Tibial nerve (tissue), 4 donors: ENCODE measurements at regions not wholly inside any gene's neighbourhood (a gene's known extent, or its start where the extent isn't known, plus 50 kb on each side); places are given as distances from the start of the nearest gene placed in this dataset.

Source experiments
- DNase-seq, 2 donors: peaks; one replicate each; pipeline ENCODE4 v3.0.0-alpha.2; 2019; ENCODE audit warnings: low spot score in 2 of 2
- H3K27ac ChIP-seq, 4 donors: fragments of 200-600 bp; sonication (generic) in 3 of 4; one replicate each; pipeline ENCODE4 v1.5.1; 2017 to 2019; ENCODE audit warnings: mild to moderate bottlenecking in 1 of 4
- H3K27me3 ChIP-seq, 2 donors: fragments of 200-600 bp; sonication (generic) in 1 of 2; one replicate each; pipeline versions ENCODE4 v1.5.1 to v1.6.0; 2017 to 2019
- H3K36me3 ChIP-seq, 3 donors: fragments of 200-600 bp; sonication (generic); one replicate each; pipeline ENCODE4 v1.5.1; 2018 to 2019
- H3K4me1 ChIP-seq, 4 donors: fragments of 200-600 bp; sonication (generic) in 3 of 4; one replicate each; pipeline ENCODE4 v1.5.1; 2017 to 2019
- H3K4me3 ChIP-seq, 4 donors: fragments of 200-600 bp; sonication (generic) in 3 of 4; one replicate each; pipeline ENCODE4 v1.5.1; 2017 to 2019; ENCODE audit warnings: mild to moderate bottlenecking in 1 of 4, moderate library complexity in 1 of 4
- H3K9me3 ChIP-seq, 4 donors: fragments of 200-600 bp; sonication (generic) in 3 of 4; one replicate each; pipeline ENCODE4 v1.5.1; 2017 to 2019
- EP300 ChIP-seq, 2 donors: sonication (generic); formaldehyde crosslinking; IDR thresholded peaks; one replicate each; pipeline ENCODE4 v1.6.1; 2017; ENCODE audit warnings: antibody characterized with exemption in 2 of 2, mild to moderate bottlenecking in 1 of 2
- POLR2A ChIP-seq, 2 donors: fragments of 450-650 bp; IDR thresholded peaks; one replicate each; pipeline ENCODE4 v1.6.1; 2017; ENCODE audit warnings: antibody characterized with exemption in 2 of 2, mild to moderate bottlenecking in 2 of 2, moderate library complexity in 2 of 2
- WGBS, 2 donors: methylation state at CpG; one replicate each; pipeline ENCODE4 v1.1.5; 2018; 5-methylcytosine and 5-hydroxymethylcytosine counted together
- TF ChIP-seq, protein P1 (sequence below), 5 experiments: fragments of 200-600 bp in 3 of 5; fragments of 450-650 bp in 2 of 5; sonication (generic) in 3 of 5; IDR thresholded peaks; one replicate each; pipeline ENCODE4 v1.5.1; 2016 to 2019; ENCODE audit warnings: antibody characterized with exemption in 5 of 5, mild to moderate bottlenecking in 3 of 5, moderate library complexity in 2 of 5

DNA sequence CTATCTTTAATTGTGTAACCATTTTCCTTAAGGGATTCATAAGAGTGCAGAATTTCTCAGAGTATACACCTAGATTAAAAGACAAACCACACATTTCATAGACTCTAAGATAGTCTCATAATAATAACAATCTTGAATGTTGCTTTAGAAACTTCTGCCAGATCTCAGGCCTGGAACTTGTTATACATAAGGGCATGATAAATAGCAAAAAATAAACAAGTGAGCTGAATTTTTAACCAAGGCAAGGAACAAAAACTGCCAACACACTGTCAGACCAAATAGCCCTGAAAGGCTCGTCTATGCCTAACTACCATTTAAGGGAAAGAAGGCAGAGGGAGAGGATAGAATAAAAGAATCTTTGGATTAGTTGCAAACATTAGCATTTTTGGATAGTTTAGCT, 65.8 kb upstream of the SEMA3C start:
- Histone ChIP-seq H3K9me3 (peaks cover 0 to 3% (median 0%) of the 10 kb centered on the region in 4 donors), H3K36me3 (no peaks in the 10 kb centered on the region), H3K27me3 (no peaks in the 10 kb centered on the region), H3K27ac (no peak overlapping the region), H3K4me3 (no peak overlapping the region), H3K4me1 (no peaks in the 10 kb centered on the region)
- TF ChIP-seq, protein P1, sequence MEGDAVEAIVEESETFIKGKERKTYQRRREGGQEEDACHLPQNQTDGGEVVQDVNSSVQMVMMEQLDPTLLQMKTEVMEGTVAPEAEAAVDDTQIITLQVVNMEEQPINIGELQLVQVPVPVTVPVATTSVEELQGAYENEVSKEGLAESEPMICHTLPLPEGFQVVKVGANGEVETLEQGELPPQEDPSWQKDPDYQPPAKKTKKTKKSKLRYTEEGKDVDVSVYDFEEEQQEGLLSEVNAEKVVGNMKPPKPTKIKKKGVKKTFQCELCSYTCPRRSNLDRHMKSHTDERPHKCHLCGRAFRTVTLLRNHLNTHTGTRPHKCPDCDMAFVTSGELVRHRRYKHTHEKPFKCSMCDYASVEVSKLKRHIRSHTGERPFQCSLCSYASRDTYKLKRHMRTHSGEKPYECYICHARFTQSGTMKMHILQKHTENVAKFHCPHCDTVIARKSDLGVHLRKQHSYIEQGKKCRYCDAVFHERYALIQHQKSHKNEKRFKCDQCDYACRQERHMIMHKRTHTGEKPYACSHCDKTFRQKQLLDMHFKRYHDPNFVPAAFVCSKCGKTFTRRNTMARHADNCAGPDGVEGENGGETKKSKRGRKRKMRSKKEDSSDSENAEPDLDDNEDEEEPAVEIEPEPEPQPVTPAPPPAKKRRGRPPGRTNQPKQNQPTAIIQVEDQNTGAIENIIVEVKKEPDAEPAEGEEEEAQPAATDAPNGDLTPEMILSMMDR (IDR thresholded peaks at IDR 0.05) = no peak
- TF ChIP-seq EP300 (IDR thresholded peaks at IDR 0.05) = no peak
- no peak for TF ChIP-seq POLR2A (IDR thresholded peaks at IDR 0.05)
- DNase-seq = no peak
- WGBS, 2 donors = 19 to 23% methylated on average over 1 of the region's 1 CpG

DNA sequence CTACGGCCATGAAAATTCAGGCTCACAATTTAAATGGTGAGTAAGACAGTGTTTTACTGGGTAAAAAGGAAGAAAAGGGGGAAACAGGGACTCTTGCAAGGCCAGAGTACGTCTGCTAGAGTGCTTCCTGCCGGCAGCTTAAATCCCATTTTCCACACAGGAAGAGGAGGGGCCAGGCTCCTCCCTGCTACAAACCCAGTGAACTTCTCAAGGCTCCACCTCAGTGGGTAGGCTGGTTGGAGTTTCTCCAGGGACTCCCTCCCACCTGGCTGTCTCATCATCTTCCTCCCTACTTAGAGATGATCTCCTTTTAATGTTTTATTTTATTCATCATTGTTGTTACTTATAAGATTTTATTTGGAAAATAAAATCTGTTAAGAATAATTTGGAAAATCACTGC, 62.6 kb upstream of the SEMA3C start:
- Histone ChIP-seq H3K4me3 (no peak overlapping the region), H3K27me3 (no peaks in the 10 kb centered on the region), H3K27ac (no peak overlapping the region), H3K36me3 (no peaks in the 10 kb centered on the region), H3K9me3 (peaks cover 0 to 8% (median 0%) of the 10 kb centered on the region in 4 donors), H3K4me1 (no peaks in the 10 kb centered on the region)
- WGBS, 2 donors = 67 to 71% methylated on average over 3 of the region's 3 CpGs
- TF ChIP-seq POLR2A (IDR thresholded peaks at IDR 0.05) (no peak), EP300 (IDR thresholded peaks at IDR 0.05) (no peak)
- TF ChIP-seq, protein P1 (IDR thresholded peaks at IDR 0.05) = no peak
- no peak for DNase-seq

DNA sequence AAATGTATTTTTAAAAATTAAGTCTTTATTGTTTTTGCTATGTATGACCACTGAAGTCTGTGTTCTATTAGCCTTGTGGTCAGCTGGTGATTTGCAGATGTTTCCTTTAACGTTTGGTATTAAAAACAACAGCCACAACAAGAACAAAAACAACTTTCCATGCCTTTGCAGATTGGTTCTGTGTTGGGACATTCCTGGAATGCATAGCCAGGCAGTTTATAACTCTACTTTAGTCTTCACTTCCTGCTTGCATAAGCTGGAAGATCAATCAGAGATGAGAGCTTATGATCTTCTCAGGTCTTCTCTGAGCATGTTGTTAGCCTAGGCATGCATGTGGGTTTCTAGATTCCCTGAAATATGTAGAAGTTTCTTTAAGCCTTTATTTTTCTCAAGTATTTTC, 58.9 kb upstream of the SEMA3C start:
- H3K9me3 ChIP-seq = peaks cover 0 to 9% (median 0%) of the 10 kb centered on the region in 4 donors
- 36 to 42% methylated on average over 1 of the region's 1 CpG for WGBS, 2 donors
- no peaks in the 10 kb centered on the region for H3K36me3 ChIP-seq
- H3K27ac ChIP-seq = no peak overlapping the region
- DNase-seq = no peak
- TF ChIP-seq EP300 (IDR thresholded peaks at IDR 0.05) = no peak
- TF ChIP-seq, protein P1 (IDR thresholded peaks at IDR 0.05) = no peak
- TF ChIP-seq POLR2A (IDR thresholded peaks at IDR 0.05) = no peak
- H3K4me1 ChIP-seq = no peaks in the 10 kb centered on the region
- no peak overlapping the region for H3K4me3 ChIP-seq
- H3K27me3 ChIP-seq = no peaks in the 10 kb centered on the region

DNA sequence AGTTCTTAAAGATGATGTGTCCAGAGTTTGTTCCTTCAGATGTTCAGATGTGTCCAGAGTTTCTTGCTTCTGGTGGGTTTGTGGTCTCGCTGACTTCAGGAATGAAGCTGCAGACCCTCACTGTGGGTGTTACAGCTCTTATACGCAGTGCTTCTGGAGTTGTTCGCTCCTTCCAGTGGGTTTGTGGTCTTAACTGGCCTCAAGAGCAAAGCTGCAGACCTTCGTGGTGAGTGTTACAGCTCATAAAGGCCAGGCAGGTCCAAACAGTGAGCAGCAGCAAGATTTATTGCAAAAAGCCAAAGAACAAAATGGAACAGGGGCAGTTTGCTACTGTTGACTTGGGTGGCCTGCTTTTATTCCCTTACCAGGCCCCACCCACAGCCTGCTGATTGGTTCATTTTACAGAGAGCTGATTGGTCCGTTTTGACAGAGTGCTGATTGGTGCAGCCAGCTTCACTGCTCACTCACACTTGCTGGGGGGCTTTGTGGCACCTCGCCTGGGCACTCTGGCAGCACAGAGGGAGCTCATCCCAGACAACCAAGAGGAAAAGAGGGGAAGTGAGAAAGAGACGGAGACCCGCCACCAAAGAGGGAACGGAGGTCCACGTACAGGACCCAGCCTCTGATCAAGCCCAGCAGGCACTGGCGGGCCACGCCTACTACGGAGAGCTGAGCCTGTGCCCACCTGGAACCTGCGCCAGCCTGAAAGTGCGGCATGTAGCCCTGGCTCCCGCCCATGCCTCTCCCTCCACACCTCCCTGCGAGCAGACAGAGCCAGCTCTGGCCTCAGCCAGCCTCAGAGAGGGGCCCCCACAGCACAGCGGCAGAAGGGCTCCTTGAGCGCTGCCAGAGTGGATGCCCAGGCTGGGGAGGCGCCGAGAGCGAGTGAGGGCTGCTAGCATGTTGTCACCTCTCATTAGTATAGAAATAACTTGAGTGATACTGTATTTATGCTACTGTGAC, 55.8 kb upstream of the SEMA3C start:
- Histone ChIP-seq H3K27me3 (no peaks in the 10 kb centered on the region), H3K27ac (no peak overlapping the region), H3K4me3 (no peak overlapping the region), H3K9me3 (peaks cover 0 to 9% (median 0%) of the 10 kb centered on the region in 4 donors), H3K4me1 (no peaks in the 10 kb centered on the region), H3K36me3 (no peaks in the 10 kb centered on the region)
- 89 to 90% methylated on average over 22 of the region's 22 CpGs for WGBS, 2 donors
- TF ChIP-seq EP300 (IDR thresholded peaks at IDR 0.05) (no peak), POLR2A (IDR thresholded peaks at IDR 0.05) (no peak)
- TF ChIP-seq, protein P1 (IDR thresholded peaks at IDR 0.05) = no peak
- no peak for DNase-seq

DNA sequence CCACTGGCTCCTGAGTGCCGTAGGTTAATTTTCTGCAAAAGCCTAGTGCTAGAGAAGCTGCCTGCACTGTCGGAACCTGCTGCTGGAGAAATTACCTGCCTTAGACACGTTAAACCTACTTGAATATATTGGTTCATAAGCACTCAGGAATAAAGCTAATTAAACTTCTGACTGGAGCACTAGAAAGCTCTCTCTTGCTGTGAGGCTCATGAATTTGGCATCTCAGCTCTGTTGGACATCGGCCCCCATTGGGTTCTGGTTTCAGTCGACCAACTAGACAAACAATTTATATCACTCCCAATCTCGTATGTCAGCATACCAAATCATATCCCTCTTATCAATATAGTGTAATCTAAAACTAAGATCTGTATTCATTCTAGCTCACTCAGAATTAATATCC, 52.4 kb upstream of the SEMA3C start:
- WGBS, 2 donors = 90 to 95% methylated on average over 6 of the region's 6 CpGs
- H3K27me3 ChIP-seq = no peaks in the 10 kb centered on the region
- no peaks in the 10 kb centered on the region for H3K9me3 ChIP-seq
- H3K4me1 ChIP-seq = no peaks in the 10 kb centered on the region
- H3K36me3 ChIP-seq = no peaks in the 10 kb centered on the region
- no peak overlapping the region for H3K27ac ChIP-seq
- no peak overlapping the region for H3K4me3 ChIP-seq
- TF ChIP-seq EP300 (IDR thresholded peaks at IDR 0.05) (no peak), POLR2A (IDR thresholded peaks at IDR 0.05) (no peak)
- TF ChIP-seq, protein P1 (IDR thresholded peaks at IDR 0.05) = no peak
- no peak for DNase-seq
